ENCODE measurements at regions not wholly inside any gene's neighbourhood (a gene's known extent, or its start where the extent isn't known, plus 50 kb on each side); places are given as distances from the start of the nearest gene placed in this dataset.
"Not testable (repeated sequence)": the region's sequence is repeated elsewhere in the genome, so short reads cannot be mapped to it uniquely, and the experiment has no call there.

- TF ChIP-seq SRF (CRISPR knock-in tag; IDR thresholded peaks at IDR 0.05); TARDBP (IDR thresholded peaks at IDR 0.05); MXI1 (IDR thresholded peaks at IDR 0.05; ENCODE audit: low read depth, low read length); ZNF830 (CRISPR knock-in tag; IDR thresholded peaks at IDR 0.05): not testable (repeated sequence)
Observed at GRCh38 chr15:22598552-22598951, 139.8 kb downstream of the GOLGA6L22 start.

All from K562 (cell line).